Upper lobe of left lung (tissue), 6 donors: ENCODE measurements at regions not wholly inside any gene's neighbourhood (a gene's known extent, or its start where the extent isn't known, plus 50 kb on each side); places are given as distances from the start of the nearest gene placed in this dataset.

Experiments used
- ATAC-seq, 2 donors: fragments of 200-7000 bp; cut with Tn5 transposase; one replicate each; pipeline ENCODE4 v1.9.1; 2022; ENCODE audit warnings: mild to moderate bottlenecking in 2 of 2, moderate library complexity in 2 of 2; ENCODE audit not compliant: low FRiP score in 2 of 2
- DNase-seq, 2 donors: peaks; one replicate each; pipeline ENCODE4 v3.0.0-alpha.2; 2019 to 2020
- H3K27ac ChIP-seq, 4 donors: fragments of 200-600 bp; sonication (generic); one replicate each; pipeline ENCODE4 v1.5.1; 2016 to 2019
- H3K27me3 ChIP-seq, 4 donors: fragments of 200-600 bp; sonication (generic); one replicate each; pipeline ENCODE4 v1.5.1; 2017 to 2019
- H3K36me3 ChIP-seq, 4 donors: fragments of 200-600 bp; sonication (generic); one replicate each; pipeline ENCODE4 v1.5.1; 2016 to 2019
- H3K4me1 ChIP-seq, 4 donors: fragments of 200-600 bp; sonication (generic); one replicate each; pipeline ENCODE4 v1.5.1; 2018 to 2019
- H3K4me3 ChIP-seq, 4 donors: fragments of 200-600 bp; sonication (generic); one replicate each; pipeline ENCODE4 v1.5.1; 2017 to 2019; ENCODE audit warnings: mild to moderate bottlenecking in 2 of 4, moderate library complexity in 1 of 4
- H3K9me3 ChIP-seq, 4 donors: fragments of 200-600 bp; sonication (generic); one replicate each; pipeline ENCODE4 v1.5.1; 2018 to 2019
- EP300 ChIP-seq, 4 donors: sonication (generic); formaldehyde crosslinking; IDR thresholded peaks; one replicate each; pipeline ENCODE4 v1.5.1; 2017; ENCODE audit warnings: antibody characterized with exemption in 4 of 4, control low read depth in 2 of 4
- POLR2A ChIP-seq, 4 donors: fragments of 450-650 bp; IDR thresholded peaks; one replicate each; pipeline ENCODE4 v1.5.1; 2016 to 2017; ENCODE audit warnings: antibody characterized with exemption in 4 of 4, mild to moderate bottlenecking in 2 of 4
- POLR2AphosphoS5 ChIP-seq, 2 donors: sonication (generic); formaldehyde crosslinking; IDR thresholded peaks; one replicate each; pipeline ENCODE4 v1.5.1; 2017; ENCODE audit warnings: antibody characterized with exemption in 2 of 2
- WGBS, 2 donors: methylation state at CpG; one replicate each; pipeline ENCODE4 v1.1.5; 2017 to 2018; 5-methylcytosine and 5-hydroxymethylcytosine counted together
- TF ChIP-seq, protein P1 (sequence below), 6 experiments: fragments of 450-650 bp in 4 of 6; fragments of 200-600 bp in 2 of 6; sonication (generic) in 2 of 6; IDR thresholded peaks; one replicate each; pipeline ENCODE4 v1.5.1; 2016 to 2019; ENCODE audit warnings: antibody characterized with exemption in 6 of 6
- donor health status: DM: no; HTN: no; CAD: no; lungs with moderate emphysema.
- donor health status: DM: no; HTN: yes; CAD: no; lungs with severe emphysema.

DNA sequence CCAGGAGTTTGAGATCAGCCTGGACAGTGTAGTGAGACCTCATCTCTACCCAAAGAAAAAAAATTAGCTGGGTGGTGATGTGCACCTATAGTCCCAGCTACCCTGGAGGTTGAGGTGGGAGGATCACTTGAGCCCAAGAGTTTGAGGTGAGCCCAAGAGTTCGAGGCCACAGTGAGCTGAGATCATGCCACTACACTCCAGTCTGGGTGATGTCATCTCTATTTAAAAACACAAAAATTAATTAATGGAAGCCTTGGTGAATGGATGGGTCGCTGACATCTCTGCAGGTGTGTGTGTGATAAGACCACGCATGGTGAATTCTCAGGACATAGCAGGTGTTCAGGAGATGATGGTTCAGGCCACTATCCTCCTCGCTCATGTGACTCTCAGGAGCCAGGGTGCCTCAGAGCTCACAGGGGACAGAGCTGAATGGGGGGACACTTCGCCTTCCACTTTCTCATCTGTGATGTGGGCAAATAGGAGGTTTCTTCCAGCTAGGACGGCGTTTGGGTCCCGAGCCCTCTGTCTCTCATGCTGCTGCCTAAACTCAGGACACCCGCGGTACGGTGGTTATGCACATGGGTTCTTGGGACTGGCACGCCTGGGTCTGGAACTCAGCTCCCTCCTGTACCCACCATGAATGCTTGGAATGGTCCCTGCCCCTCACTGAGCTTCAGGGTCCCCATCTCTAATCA, 113.4 kb upstream of the ZBTB40 start:
- no peak overlapping the region for H3K27ac ChIP-seq
- no peak for TF ChIP-seq EP300 (IDR thresholded peaks at IDR 0.05)
- TF ChIP-seq POLR2A (IDR thresholded peaks at IDR 0.05): no peak
- no peak for TF ChIP-seq POLR2AphosphoS5 (IDR thresholded peaks at IDR 0.05)
- TF ChIP-seq, protein P1, sequence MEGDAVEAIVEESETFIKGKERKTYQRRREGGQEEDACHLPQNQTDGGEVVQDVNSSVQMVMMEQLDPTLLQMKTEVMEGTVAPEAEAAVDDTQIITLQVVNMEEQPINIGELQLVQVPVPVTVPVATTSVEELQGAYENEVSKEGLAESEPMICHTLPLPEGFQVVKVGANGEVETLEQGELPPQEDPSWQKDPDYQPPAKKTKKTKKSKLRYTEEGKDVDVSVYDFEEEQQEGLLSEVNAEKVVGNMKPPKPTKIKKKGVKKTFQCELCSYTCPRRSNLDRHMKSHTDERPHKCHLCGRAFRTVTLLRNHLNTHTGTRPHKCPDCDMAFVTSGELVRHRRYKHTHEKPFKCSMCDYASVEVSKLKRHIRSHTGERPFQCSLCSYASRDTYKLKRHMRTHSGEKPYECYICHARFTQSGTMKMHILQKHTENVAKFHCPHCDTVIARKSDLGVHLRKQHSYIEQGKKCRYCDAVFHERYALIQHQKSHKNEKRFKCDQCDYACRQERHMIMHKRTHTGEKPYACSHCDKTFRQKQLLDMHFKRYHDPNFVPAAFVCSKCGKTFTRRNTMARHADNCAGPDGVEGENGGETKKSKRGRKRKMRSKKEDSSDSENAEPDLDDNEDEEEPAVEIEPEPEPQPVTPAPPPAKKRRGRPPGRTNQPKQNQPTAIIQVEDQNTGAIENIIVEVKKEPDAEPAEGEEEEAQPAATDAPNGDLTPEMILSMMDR (IDR thresholded peaks at IDR 0.05): no peak
- no peak overlapping the region for H3K4me3 ChIP-seq
- ATAC-seq (no peak), DNase-seq (no peak)
- no peaks in the 10 kb centered on the region for H3K4me1 ChIP-seq
- H3K9me3 ChIP-seq: no peaks in the 10 kb centered on the region
- peaks cover 0 to 2% (median 0%) of the 10 kb centered on the region in 4 donors for H3K27me3 ChIP-seq
- H3K36me3 ChIP-seq: no peaks in the 10 kb centered on the region
- WGBS, 2 donors: 86 to 89% methylated on average over 12 of the region's 12 CpGs

DNA sequence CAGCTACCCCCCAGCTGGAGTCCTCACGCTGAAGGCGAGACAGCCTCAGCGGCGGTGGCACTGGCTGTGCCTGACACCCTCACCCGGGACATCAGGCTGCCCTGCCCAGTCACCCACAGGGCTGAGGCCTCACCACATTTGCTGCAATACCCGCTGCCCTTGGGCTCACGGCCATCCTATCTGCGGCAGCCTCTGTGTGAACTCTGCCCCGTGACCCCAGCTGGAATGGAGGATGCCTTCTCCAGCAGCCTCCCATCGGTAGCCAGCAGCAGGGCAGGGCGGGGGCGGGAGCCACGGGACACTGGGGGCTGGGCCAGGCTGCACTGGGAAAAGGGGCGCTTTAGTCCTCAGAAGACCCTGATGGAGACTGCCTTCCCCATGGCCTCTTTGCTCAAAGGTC, 112.4 kb upstream of the ZBTB40 start:
- WGBS, 2 donors: 52 to 65% methylated on average over 7 to 14 of the region's 14 CpGs

DNA sequence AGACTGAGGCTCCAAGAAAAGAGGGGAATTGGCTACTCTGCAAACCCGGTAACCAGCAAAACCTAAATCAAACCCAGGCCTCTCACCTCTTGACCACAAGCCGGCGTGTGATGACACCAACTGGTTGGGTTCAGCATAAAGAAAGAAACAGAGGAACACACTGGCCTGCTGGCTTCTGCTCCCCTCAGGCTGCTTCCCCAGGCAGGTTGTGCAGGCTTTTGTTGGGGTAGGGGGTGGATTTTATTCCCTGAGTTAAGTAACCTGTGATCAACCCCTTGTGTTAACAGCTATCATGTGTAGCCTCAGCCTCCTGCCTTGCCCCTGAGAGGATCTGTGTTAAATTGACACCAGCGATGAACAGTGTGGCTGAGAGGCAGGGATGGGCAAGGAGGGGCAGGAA, 111.6 kb upstream of the ZBTB40 start:
- no peaks in the 10 kb centered on the region for H3K36me3 ChIP-seq
- H3K9me3 ChIP-seq: no peaks in the 10 kb centered on the region
- WGBS, 2 donors: 73 to 78% methylated on average over 4 of the region's 4 CpGs
- no peaks in the 10 kb centered on the region for H3K4me1 ChIP-seq
- no peak for DNase-seq
- TF ChIP-seq, protein P1 (IDR thresholded peaks at IDR 0.05): no peak
- TF ChIP-seq POLR2A (IDR thresholded peaks at IDR 0.05): no peak
- no peak for TF ChIP-seq EP300 (IDR thresholded peaks at IDR 0.05)
- TF ChIP-seq POLR2AphosphoS5 (IDR thresholded peaks at IDR 0.05): no peak
- H3K27ac ChIP-seq: no peak overlapping the region
- H3K4me3 ChIP-seq: no peak overlapping the region
- no peak for ATAC-seq
- peaks cover 0 to 2% (median 0%) of the 10 kb centered on the region in 4 donors for H3K27me3 ChIP-seq

More for the DNA sequence above, 112.4 kb upstream of the ZBTB40 start:
- Histone ChIP-seq H3K36me3 (no peaks in the 10 kb centered on the region), H3K27me3 (peaks cover 0 to 2% (median 0%) of the 10 kb centered on the region in 4 donors), H3K9me3 (no peaks in the 10 kb centered on the region), H3K27ac (no peak overlapping the region), H3K4me1 (no peaks in the 10 kb centered on the region), H3K4me3 (no peak overlapping the region)
- DNase-seq (peak in 1 of 2 donors; percentile 71), ATAC-seq (no peak)
- TF ChIP-seq POLR2A (IDR thresholded peaks at IDR 0.05): no peak
- TF ChIP-seq POLR2AphosphoS5 (IDR thresholded peaks at IDR 0.05): no peak
- TF ChIP-seq, protein P1 (IDR thresholded peaks at IDR 0.05): no peak
- no peak for TF ChIP-seq EP300 (IDR thresholded peaks at IDR 0.05)

DNA sequence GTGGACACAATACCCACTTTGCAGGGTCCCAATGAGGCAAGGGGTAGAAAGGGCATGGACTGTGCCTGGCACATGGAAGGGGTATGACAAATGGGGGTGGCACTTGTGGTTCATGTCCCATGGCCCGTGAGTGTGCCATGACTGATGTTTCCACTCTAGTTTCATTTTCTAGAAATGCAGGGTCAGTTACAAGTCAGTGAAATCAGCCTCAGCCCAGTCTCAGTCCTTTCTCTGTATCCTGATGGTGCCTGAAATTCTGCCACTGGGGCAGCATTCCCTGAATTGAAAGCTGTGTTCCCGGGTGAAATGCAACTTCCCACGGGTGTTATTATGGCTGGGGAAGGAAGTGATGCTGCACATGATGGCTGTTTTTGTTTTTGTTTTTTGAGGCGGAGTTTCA, 110.8 kb upstream of the ZBTB40 start:
- WGBS, 2 donors: 37 to 41% methylated on average over 4 of the region's 4 CpGs
- Histone ChIP-seq H3K36me3 (no peaks in the 10 kb centered on the region), H3K4me1 (no peaks in the 10 kb centered on the region), H3K27me3 (peaks cover 0 to 2% (median 0%) of the 10 kb centered on the region in 4 donors), H3K9me3 (no peaks in the 10 kb centered on the region), H3K4me3 (no peak overlapping the region), H3K27ac (no peak overlapping the region)
- ATAC-seq (no peak), DNase-seq (no peak)
- TF ChIP-seq, protein P1 (IDR thresholded peaks at IDR 0.05): no peak
- TF ChIP-seq POLR2AphosphoS5 (IDR thresholded peaks at IDR 0.05): no peak
- no peak for TF ChIP-seq EP300 (IDR thresholded peaks at IDR 0.05)
- TF ChIP-seq POLR2A (IDR thresholded peaks at IDR 0.05): no peak
